K562 (cell line): ENCODE measurements at regions not wholly inside any gene's neighbourhood (a gene's known extent, or its start where the extent isn't known, plus 50 kb on each side); places are given as distances from the start of the nearest gene placed in this dataset.

Experiments used
- ATF3 ChIP-seq, 2 experiments: fragments of 450-650 bp in 1 of 2; sonication (generic) in 1 of 2; formaldehyde crosslinking in 1 of 2; IDR thresholded peaks in 1 of 2; conservative IDR thresholded peaks in 1 of 2; 2 replicates each; pipeline versions ENCODE4 v1.6.1 to v1.8.1; 2016 to 2023; ENCODE audit warnings: mild to moderate bottlenecking in 2 of 2, moderate library complexity in 2 of 2, inconsistent platforms in 1 of 2, missing genetic modification reagents in 1 of 2
- CHD4 ChIP-seq: fragments of 200-600 bp; sonication (generic); IDR thresholded peaks from 3 replicates; pipeline ENCODE4 v1.6.1; 2012; ENCODE audit warnings: low read depth, mild to moderate bottlenecking, mixed read lengths, low read length, inconsistent platforms; ENCODE audit not compliant: insufficient read depth, insufficient replicate concordance, poor library complexity, severe bottlenecking
- CREM ChIP-seq: IDR thresholded peaks from 2 replicates; pipeline ENCODE4 v1.6.1; 2014; ENCODE audit warnings: antibody characterized with exemption, low read depth
- CTCF ChIP-seq, 3 experiments: IDR thresholded peaks in 2 of 3; conservative IDR thresholded peaks in 1 of 3; 2 replicates each; pipeline ENCODE4 v1.5.1; 2011 to 2012; ENCODE audit warnings: low read length in 3 of 3, mild to moderate bottlenecking in 3 of 3, control low read depth in 2 of 3, improper control_type of control experiment in 1 of 3, inconsistent platforms in 1 of 3, low read depth in 1 of 3, mixed read lengths in 1 of 3, moderate library complexity in 1 of 3; ENCODE audit not compliant: insufficient read depth in 2 of 3
- EZH2 ChIP-seq: IDR thresholded peaks from 2 replicates; pipeline ENCODE4 v1.6.1; 2012; ENCODE audit warnings: low read depth, mild to moderate bottlenecking, inconsistent platforms, low read length, borderline replicate concordance
- MAZ ChIP-seq, 2 experiments: fragments of 450-650 bp in 1 of 2; sonication (generic) in 1 of 2; formaldehyde crosslinking; IDR thresholded peaks in 1 of 2; conservative IDR thresholded peaks in 1 of 2; 2 replicates each; pipeline versions ENCODE4 v1.4.0 to v1.5.0; 2020; ENCODE audit warnings: mild to moderate bottlenecking in 1 of 2, missing genetic modification reagents in 1 of 2
- MTA1 ChIP-seq: fragments of 450-650 bp; IDR thresholded peaks from 2 replicates; pipeline ENCODE4 v1.6.1; 2017; ENCODE audit warnings: borderline replicate concordance
- POLR2A ChIP-seq: fragments of 450-650 bp; conservative IDR thresholded peaks from 2 replicates; pipeline ENCODE4 v1.6.1; 2016
- SMAD3 ChIP-seq: fragments of 450-650 bp; formaldehyde crosslinking; conservative IDR thresholded peaks from 2 replicates; pipeline ENCODE4 v1.4.0; 2020; ENCODE audit warnings: mild to moderate bottlenecking
- SMARCB1 ChIP-seq: IDR thresholded peaks from 2 replicates; pipeline ENCODE4 v1.6.1; 2011; ENCODE audit warnings: improper control_type of control experiment, low read depth; ENCODE audit not compliant: insufficient read length
- TAF1 ChIP-seq: IDR thresholded peaks from 2 replicates; pipeline ENCODE4 v1.6.1; 2011; ENCODE audit warnings: mild to moderate bottlenecking, low read length, moderate library complexity; ENCODE audit not compliant: insufficient read depth, control insufficient read depth, severe bottlenecking; ENCODE audit errors: extremely low read depth
- USF2 ChIP-seq: sonication (generic); formaldehyde crosslinking; IDR thresholded peaks from 2 replicates; pipeline ENCODE4 v1.5.0; 2020; ENCODE audit warnings: missing genetic modification reagents
- ZNF217 ChIP-seq: sonication (generic); formaldehyde crosslinking; IDR thresholded peaks from 2 replicates; pipeline ENCODE4 v1.8.0; 2022; ENCODE audit warnings: mild to moderate bottlenecking, missing genetic modification reagents

- no peak for TF ChIP-seq CREM
- no peak for TF ChIP-seq USF2 (CRISPR knock-in tag)
- no peak for TF ChIP-seq POLR2A
- TF ChIP-seq CTCF (IDR thresholded peaks at IDR 0.05 in 2 of 3, conservative IDR thresholded peaks at IDR 0.05 in 1 of 3; ENCODE audit: insufficient read depth in 2 of 3, low read depth in 1 of 3, low read length in 3 of 3) = no peak
- 0 out of 2 replicates have a peak, but pooled peaks have one; percentile 21 for TF ChIP-seq ATF3 (IDR thresholded peaks at IDR 0.05)
- no peak for TF ChIP-seq ATF3 (CRISPR knock-in tag; conservative IDR thresholded peaks at IDR 0.05)
- TF ChIP-seq MTA1 = no peak
- TF ChIP-seq SMAD3 (CRISPR knock-in tag) = no peak
- TF ChIP-seq ZNF217 = no peak
- TF ChIP-seq SMARCB1 = no peak
- TF ChIP-seq MAZ (CRISPR knock-in tag; conservative IDR thresholded peaks at IDR 0.05 in 1 of 2, IDR thresholded peaks at IDR 0.05 in 1 of 2) = no peak
- no peak for TF ChIP-seq CHD4
- no peak for TF ChIP-seq TAF1
- TF ChIP-seq EZH2 = no peak
Observed at GRCh38 chr5:157944077-157944633, 85.2 kb upstream of the CLINT1 start.
